ENCODE measurements at regions not wholly inside any gene's neighbourhood (a gene's known extent, or its start where the extent isn't known, plus 50 kb on each side); places are given as distances from the start of the nearest gene placed in this dataset.
A peak's percentile ranks its signal among the peaks of the same experiment; 100 is the strongest.

DNA sequence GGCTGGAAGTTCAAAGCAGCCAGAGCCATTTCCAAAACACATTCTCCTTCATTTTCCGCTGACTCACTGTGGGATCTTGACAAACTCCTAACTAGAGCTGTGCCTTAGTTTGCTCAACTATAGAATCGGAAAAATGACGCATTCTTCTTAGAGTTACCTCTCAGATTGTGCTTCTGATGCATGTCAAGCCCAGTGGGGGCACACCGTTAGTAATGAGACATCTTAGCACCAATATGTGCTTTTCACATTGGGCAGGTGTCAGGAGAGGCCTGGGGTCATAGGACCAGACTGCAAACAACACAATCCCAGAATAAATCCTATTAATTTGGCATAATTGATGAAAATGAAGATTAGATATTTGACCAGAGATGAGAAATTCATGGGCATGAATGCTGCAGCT is 71.3 kb upstream of the UBE3A start:
- Histone ChIP-seq H2AK9ac (replicated peaks; ENCODE audit: low read depth, low read length, poor library complexity) (no peak overlapping the region), H4K91ac (ENCODE audit: insufficient read depth, low read depth, low read length) (no peak overlapping the region), H3K18ac (ENCODE audit: low read depth, low read length) (no peak overlapping the region), H2BK5ac (ENCODE audit: low read depth, low read length, poor library complexity, severe bottlenecking) (no peak overlapping the region), H3K4me2 (ENCODE audit: low read depth, low read length) (no peak overlapping the region), H2BK20ac (ENCODE audit: low read depth, low read length) (no peak overlapping the region), H2AFZ (replicated peaks; ENCODE audit: low read length, poor library complexity) (no peak overlapping the region), H2BK120ac (ENCODE audit: low read depth, low read length) (no peak overlapping the region), H4K8ac (ENCODE audit: low read depth in 2 of 2, low read length in 2 of 2) (no peak overlapping the region), H3K14ac (replicated peaks; ENCODE audit: low read depth, low read length) (no peak overlapping the region), H3K79me1 (ENCODE audit: low read depth in 1 of 2, low read length in 2 of 2) (no peaks in the 10 kb centered on the region), H3K9me1 (ENCODE audit: insufficient read depth, low read length) (no peaks in the 10 kb centered on the region), H3K36me3 (ENCODE audit: control insufficient read depth, insufficient read depth, low read length) (no peaks in the 10 kb centered on the region), H2AK5ac (ENCODE audit: low read depth, low read length) (no peak overlapping the region), H4K20me1 (ENCODE audit: insufficient read depth, low read length) (no peaks in the 10 kb centered on the region), H3K4ac (ENCODE audit: low read depth, low read length) (no peak overlapping the region), H4K5ac (ENCODE audit: low read depth, low read length) (no peak overlapping the region), H3K23ac (ENCODE audit: low read depth, low read length) (no peak overlapping the region), H3K4me1 (ENCODE audit: control insufficient read depth, insufficient read depth, low read length) (no peaks in the 10 kb centered on the region), H3K27ac (ENCODE audit: insufficient read depth, low read length) (no peak overlapping the region), H3K4me3 (ENCODE audit: insufficient read depth, low read depth, low read length) (no peak overlapping the region), H3K27me3 (ENCODE audit: control insufficient read depth, insufficient read depth, low read length) (no peaks in the 10 kb centered on the region; the same call in 1 of the 2 replicates), H3K9ac (ENCODE audit: low read depth, low read length) (no peak overlapping the region), H2BK15ac (ENCODE audit: low read depth, low read length) (no peak overlapping the region), H3K9me3 (ENCODE audit: control insufficient read depth, insufficient read depth, low read length) (no peaks in the 10 kb centered on the region), H3K56ac (ENCODE audit: extremely low read depth, insufficient read depth, low read length) (no peak overlapping the region)
- no peak for ATAC-seq (ENCODE audit: low read depth)
- WGBS, 2 experiments (ENCODE audit: extremely low coverage in 2 of 2, insufficient read length in 1 of 2), result no CpG with 5 or more reads among the region's 4 CpGs
- intact Hi-C loops (cut with micrococcal nuclease), result no loop called here
- BruUV-seq (replicated peaks), result no TSS peak
- TF ChIP-seq ELK1 (IDR thresholded peaks at IDR 0.05; ENCODE audit: borderline replicate concordance, low read depth, low read length), result no peak
- no peak for TF ChIP-seq RFX5 (IDR thresholded peaks at IDR 0.05; ENCODE audit: low read depth, low read length)
- TF ChIP-seq, protein P1, sequence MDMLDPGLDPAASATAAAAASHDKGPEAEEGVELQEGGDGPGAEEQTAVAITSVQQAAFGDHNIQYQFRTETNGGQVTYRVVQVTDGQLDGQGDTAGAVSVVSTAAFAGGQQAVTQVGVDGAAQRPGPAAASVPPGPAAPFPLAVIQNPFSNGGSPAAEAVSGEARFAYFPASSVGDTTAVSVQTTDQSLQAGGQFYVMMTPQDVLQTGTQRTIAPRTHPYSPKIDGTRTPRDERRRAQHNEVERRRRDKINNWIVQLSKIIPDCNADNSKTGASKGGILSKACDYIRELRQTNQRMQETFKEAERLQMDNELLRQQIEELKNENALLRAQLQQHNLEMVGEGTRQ (IDR thresholded peaks at IDR 0.05; ENCODE audit: low read depth, low read length), result no peak
- no peak for TF ChIP-seq RAD21 (IDR thresholded peaks at IDR 0.05; ENCODE audit: low read length)
- peak; percentile 23; the same call in 1 of the 2 replicates for TF ChIP-seq NFE2L2 (IDR thresholded peaks at IDR 0.05; ENCODE audit: low read depth, low read length)
- no peak for TF ChIP-seq CEBPB (IDR thresholded peaks at IDR 0.05; ENCODE audit: low read depth, low read length)
- dilution Hi-C loops (cut with HindIII; ENCODE audit: low sequenced_read_pairs, unreplicated experiment), result no loop called here
- CTCF ChIA-PET, result interaction anchor here (0.7 kb wide), 1 partner anchor 424 kb away, joined by 3 read pairs; no protein-coding TSS in a partner anchor
- in situ Hi-C loops (cut with MboI; ENCODE audit: low sequenced_read_pairs), result loop anchor here (10.0 to 25.0 kb wide), 2 partner anchors 1355 to 1502 kb away; partner anchors contain the start of gene GABRA5
- no peak for DNase-seq
- POLR2A ChIA-PET (ENCODE audit: unreplicated experiment), result interaction anchor here (0.6 kb wide), 1 partner anchor 10 kb away, joined by 3 read pairs; no protein-coding TSS in a partner anchor

All from IMR-90 (cell line).